GM21381 (cell line): ENCODE measurements at regions not wholly inside any gene's neighbourhood (a gene's known extent, or its start where the extent isn't known, plus 50 kb on each side); places are given as distances from the start of the nearest gene placed in this dataset.

Experiments
- ATAC-seq: cut with Tn5 transposase; IDR thresholded peaks from one replicate; pipeline ENCODE4 v1.9.1; 2021; ENCODE audit warnings: mild to moderate bottlenecking, moderate library complexity; ENCODE audit not compliant: unreplicated experiment

DNA sequence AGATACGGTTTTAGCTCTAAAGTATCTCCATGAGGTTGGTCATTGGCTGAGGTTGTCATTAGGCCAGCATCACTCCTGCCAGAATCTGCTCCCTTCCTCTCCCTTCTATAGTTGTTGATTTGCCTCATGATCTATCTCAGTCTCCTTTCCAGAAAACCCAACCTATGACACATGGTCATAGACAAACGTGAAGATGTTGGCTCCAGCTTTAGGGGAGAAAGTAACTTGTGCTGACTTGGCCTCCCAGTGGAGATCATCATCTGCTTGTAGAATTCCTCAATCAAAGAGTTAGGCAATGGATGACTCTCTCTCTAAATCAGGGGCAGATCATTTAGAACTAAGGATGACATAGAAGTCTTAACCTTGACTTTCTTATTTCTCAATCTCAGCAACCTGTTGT is 894.4 kb downstream of the TTLL7 start:
- no peak for ATAC-seq

DNA sequence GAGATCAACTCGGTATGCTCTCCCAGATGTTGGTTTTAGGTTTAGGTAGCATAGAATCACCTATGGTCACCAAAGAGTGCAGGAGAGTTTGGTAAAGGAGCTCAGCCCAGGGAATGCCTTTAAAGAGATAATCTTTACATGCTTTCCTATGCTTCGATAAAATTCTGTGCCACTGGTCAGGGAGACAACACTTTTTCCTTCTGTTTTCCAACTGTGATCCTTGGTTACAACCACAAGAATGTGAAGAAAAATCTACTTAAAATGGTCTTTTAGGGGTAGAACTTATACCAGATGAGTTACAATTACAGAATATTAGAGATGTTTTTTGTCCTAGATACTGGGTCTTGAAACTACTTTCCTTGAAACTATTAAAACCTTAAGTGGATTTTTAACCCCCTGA is 895.6 kb downstream of the TTLL7 start:
- ATAC-seq = no peak

DNA sequence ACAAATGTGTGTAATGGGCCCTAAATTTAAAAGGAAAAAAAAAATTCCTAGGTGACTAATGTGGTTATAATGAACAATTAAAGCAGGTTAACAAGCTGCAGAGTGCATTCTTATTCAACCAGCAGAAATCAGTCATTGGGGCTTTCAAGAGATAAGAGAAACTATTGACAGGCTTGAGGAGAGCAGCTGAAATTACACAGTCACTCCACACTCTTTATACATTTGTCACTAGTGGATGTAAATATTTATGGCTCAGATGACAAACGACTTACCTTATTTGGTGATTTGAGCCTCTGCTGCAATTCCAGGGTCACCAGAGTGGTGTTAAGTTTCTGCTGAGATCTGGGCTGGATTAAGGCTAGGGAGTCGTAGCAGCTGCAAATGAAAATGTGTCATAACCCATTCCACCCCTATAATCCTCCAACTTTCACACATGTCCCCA is 896.3 kb downstream of the TTLL7 start:
- no peak for ATAC-seq

DNA sequence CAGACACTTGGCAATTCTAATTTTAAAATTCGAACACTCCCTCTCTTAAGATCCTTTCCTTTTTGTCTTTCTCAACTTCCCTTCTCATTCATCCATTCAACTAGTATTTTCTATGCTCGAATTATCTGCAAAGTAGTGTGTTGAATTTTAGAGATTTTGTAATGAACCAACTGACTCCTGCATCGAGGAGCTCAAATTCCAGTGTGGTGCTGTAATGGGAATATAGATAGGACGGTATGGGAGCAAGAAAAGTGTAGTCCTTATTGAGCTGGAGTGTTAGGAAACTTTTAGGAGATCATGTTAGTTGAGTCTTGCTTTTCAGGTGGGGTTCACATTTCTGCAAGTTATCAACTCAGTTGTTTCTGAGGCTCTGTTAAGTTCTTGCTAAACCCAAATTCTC is 897.5 kb downstream of the TTLL7 start:
- no peak for ATAC-seq

DNA sequence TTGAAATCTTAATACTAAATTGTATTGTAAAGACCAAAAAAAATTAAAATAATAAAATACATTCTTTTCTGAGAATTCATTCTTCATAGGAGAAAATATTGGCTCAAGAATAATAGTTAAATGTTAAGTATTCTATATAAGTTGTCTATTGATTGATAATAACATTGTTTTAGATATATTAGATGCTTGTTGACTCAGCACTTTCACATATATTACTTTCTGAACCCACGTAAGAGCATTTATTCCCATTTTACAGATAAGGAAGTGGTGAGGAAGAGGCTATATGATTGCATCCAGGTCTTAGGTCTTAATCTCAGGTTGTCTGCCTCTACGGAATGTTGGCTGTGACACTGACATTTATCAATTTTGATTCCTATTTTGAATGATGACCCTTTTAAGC is 898.8 kb downstream of the TTLL7 start:
- ATAC-seq = no peak

DNA sequence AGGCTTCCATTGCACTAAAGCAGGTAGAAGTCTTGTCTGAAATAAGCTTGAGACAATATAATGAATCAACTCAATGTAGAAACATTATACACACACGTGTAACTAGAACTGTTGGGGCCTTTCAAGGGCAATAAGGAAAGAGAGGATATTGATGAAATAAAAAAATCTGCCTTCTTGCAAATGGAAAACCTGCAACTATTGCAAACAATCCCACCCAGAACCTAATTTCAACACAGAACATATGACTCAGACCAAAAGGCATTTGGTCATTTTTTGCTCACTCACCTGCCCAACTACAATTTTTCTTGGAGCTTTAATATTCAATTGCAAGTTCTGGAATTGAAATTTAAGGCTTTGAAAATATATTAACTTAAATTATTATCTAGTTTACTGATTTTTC is 900.1 kb downstream of the TTLL7 start:
- ATAC-seq = no peak

DNA sequence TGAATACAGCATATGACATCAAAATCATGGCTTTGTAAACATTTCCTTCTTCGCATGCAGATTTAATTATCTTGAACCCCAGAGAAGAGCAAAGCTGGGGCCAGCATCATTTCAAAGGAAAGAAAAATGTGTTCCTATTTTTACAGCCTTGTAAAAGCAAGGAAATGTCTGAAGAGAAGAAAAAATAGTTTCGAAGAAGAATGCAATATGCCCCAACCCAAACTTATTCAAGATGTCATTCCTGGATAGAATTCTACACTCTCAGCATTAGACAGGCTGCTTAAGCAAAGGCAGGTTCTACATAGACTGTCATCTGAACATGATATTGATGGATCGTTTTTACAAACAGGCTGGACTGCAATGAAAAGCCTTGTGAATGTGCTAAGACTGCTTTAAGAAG is 900.8 kb downstream of the TTLL7 start:
- ATAC-seq = no peak

DNA sequence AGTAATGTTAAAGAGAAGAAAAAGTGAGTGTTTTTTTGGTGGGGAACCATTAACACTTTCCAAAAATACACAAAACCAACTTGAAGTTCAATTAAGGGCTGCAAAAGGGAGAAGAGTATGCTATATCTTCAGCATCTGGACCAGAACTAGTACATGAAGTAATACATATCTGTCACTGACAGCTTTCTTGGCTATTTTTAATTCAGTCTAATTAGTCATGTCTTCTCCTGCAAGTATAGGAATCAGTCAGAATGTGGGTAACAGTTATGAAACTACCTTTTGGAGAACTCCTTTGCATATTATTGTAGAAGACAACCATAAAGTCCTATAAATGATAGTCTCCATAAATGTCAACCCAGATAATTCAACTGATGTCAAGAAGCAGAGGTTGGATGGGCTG is 901.2 kb downstream of the TTLL7 start:
- no peak for ATAC-seq

DNA sequence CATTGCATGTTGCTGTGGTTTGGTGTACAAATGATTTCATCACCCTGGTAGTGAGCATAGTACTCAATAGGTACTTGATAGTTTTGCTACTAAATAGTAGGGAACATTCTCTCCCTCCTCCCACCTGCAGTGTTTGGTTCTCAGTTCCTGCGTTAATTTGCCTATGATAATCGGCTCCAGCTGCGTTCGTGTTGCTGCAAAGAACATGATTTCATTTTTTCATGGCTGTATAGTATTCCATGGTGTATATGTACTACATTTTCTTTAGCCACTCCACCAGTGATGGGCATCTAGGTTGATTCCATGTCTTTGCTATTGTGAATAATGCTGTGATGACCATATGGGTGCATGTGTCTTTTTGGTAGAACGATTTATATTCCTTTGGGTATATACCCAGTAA is 903.4 kb downstream of the TTLL7 start:
- no peak for ATAC-seq

DNA sequence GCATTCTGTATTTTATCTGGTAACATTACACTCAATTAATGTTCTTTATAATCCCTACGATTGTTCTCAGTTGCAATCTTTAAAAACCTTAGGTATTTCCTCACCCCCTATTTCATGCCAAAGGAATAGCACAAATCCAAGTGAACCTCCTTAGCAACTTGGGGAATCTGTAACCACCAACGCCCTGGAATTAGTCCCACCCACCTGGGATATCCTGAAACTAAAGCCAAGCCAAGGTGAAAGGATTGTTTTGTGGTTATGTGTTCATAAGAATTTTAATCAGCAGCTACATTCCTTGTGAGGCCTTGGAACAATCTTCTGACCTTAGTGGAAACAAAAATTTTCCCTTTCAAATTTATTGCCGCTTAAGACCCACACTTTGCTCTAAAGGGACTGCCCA is 908.7 kb downstream of the TTLL7 start:
- no peak for ATAC-seq

DNA sequence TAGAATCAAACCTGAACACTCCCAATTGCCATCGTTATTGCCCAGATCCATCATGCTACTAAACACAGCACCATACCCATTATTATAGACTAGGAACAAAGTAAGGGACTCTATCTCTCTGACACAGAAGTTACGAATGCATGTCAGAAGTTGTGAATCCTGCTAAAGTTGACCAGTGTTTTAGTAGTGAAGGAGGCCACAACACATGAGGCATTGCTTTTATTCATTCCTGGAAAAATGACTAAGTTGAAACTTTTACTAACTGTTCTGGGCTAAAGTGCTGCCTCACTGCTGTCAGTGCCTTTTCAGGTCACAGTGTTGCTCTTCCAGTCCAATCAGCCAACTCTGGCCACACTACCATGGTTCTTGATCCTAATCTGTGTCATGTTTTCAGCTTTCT is 911.1 kb downstream of the TTLL7 start:
- no peak for ATAC-seq

DNA sequence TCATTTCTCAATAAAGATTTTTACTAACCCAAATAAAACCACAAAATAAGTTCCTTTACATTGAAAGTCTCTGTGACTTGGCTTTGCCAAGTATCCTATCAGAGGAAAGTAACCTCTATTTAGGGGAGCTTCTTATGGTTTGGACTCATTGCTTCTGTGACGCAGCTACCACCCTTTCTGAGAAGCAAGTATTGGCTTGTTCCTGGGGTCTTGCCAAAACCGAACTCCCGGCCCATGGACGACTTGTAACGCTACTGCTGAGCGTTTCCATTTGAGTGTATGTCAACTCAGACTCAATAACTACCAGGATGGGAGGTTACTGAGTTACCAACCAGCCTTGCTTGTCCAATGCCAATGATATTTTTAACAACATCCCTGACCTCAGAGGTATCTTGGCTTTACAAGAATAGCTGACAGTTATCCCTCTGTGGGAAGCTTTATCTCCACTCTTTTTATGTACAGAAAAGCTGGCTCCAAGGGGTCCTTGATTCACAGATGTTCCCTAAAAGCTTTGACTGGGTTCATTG is 911.9 kb downstream of the TTLL7 start:
- ATAC-seq = no peak

DNA sequence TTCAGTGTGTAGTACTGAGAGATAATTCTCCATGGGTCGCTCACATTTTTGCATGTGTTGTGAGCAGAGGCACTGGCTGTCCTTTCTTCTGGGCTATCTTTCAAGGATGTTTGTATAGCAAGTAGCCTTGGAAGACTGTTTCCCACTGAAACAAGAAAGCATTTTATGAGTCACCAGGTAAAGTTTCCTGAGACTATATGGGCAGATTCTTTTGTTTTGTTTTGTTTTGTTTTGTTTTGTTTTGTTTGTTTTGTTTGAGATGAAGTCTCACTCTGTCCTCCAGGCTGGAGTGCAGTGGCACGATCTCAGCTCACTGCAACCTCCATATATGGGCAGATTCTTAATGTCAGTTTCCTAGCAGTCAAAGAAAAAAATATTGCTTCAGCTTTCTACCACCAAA is 912.6 kb downstream of the TTLL7 start:
- ATAC-seq = no peak

DNA sequence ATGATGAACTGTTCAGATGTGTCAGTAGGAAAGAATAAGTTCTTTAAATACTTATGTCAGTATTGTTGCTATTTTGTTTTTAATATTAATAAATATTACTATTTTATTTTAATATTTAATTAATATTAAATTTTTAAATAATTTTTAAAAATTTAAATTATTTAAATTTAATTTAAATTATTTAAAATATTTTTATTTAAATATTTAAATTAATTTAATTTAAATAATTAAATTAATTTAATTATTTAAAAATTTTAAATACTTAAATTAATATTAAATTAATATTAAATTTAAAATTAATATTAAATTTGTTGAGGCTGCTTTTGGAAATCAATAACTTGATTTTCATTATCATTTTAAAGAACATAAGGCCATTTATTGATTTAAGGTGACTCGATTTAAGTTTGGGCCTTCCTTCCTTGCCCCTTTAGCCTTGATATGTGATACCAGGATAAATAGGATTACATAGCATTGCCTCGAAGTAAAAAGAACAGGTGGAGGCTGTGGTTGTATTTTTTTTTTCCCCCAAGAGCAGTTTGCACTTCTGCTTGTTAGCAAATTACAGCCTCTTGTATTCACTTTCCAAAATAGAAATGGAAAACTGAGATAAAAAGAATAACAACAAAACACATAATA is 915.2 kb downstream of the TTLL7 start:
- no peak for ATAC-seq

DNA sequence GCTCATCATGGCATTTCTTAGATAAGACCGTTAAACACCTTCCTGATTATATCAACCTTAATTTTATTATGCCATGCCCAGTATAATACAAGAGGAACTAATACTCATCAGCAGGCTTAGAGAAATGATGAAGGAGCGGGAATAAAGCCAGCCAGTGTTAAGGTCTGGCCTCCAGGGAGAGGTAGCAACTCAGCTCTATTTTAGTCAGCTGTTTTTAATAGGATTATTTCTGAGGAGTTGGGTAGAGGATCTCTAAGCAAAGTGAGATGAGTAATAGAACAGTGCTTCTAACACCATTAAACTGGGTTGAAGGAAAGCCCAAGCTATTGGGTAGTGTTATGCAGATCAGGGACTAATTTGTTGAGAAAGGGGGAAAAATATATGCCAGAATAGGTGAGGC is 921.5 kb downstream of the TTLL7 start:
- no peak for ATAC-seq

DNA sequence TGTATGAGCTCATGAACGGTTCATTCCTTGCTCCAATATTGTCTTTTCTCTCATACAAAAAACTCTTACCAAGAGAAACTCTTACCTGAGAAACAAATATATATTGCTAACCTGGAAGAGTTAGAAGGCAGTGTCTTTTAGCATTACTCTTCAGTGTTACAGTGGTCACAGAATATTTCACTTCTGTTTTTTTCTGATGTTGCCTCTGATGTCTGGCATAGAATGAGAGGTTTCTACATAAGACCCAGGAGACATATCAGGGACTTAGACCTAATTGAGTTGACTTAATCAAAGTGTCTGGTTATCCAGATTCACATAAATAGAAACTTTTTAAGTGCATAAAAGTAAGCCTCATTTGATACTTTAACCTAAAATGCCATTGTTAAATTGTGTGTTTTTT is 923.8 kb downstream of the TTLL7 start:
- ATAC-seq = no peak

DNA sequence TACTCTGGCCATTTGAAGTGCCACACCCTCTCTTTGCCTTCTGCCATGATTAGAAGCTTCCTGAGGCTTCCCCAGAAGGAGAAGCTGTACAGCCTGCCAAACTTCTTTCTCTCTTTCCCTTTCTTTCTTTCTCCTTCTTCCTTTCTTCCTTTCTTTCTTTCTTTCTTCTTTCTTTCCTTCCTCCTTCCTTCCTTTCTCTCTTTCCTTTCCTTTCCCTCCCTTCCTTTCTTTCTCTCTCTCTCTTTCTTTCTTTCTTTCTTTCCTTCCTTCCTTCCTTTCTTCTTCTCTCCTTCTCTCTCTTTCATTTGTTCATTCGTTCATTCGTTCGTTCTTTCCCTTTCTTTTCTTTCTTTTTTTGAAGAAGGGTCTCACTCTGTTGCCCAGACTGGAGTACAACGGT is 931.0 kb downstream of the TTLL7 start:
- ATAC-seq = no peak

DNA sequence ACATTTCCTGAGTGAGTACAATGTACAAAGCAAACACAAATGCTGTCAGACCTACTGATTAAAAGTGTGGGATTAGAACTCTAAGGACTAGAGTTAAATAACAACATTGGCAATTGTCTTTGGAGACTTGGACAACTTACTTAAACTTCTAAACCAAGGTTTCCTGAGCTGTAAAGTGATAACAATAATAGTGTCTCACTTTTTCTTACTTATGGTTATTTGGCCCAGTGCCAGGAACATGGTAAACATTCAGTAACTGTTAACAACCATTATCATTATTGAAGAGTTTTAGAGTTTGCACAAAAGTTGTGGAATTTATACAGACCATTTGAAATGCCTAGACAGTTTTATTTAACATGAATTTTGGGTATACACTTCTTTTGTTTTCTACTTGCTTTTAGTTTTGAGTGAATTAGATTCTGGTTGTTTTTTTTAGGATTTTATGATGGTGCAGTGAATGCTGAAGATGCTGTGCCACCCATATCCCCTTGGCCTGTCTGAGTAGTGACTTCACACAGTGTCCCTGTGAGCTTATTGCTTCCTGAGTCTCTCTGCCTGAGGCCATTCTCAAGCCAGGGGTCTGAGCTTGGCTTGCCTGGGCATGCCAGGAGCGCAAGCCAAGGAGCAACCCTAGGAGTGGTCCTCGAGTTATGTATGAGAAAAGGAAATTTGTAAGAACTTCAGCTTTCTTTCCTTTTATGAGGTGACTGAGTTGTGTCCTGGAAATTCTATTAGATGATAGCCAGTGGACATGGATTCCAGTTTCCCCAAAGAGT is 932.8 kb downstream of the TTLL7 start:
- ATAC-seq = no peak

DNA sequence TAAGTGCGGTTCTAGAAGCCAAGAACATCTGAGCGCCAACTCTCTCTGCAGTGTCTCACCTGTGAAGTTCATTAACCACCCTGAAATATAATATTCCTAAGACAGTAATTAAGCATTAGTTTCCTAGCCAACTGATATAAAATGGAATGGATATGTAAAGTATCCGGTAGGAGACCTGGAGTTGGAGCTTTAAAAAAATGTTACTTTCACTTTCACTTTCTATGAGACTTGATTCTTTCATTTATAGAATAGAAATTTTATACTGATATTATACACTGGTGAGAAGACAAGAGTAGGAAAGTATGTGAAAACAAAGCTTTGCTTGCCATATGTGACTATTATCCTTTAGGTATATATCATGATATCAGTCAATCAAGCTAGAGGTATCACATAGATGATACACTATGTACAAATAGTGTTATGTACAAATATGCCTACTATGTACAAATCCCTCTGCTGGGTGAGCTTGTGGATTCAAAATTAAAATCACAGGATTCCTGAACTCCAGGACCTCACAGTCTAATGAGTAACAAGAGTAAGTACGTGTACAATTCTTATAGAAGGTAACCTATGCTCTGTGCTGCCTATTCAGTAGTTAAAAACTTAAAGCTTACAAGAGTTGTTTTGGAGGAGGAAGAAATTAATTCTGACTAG is 934.2 kb downstream of the TTLL7 start:
- ATAC-seq = no peak

DNA sequence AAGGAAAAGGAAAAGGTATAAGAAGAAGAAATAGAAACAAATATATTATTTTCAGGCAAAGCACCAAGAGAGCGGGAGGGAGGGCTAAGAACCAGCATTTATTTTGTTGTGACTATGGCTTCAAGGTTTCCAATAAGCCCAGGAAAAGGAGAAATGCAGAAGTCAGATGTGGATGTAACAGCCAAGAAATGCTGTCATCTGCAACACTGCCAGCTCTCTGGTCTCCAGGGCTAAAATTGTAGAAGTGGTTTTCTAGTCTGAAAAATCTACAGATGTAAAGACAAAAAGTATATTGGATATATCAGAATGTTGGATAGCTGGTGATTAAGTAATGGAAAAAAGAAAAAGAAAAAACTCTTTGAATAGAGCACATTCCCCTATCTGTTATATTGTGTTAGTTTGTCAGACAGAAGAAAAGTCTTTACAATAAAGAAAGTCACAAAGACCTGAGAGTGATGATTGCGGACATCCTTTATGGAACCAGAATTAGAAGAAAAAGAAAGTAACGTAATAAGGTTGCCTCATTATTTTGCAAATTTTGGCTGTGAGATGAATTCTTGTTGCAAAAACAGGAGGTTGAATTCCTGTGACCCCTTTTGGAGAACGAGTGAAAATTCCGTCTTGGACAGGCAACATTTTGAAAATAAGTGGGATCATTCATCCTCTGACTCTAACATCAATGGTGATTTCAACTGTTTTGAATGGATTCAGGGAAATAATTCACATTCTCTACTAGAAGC is 938.1 kb downstream of the TTLL7 start:
- ATAC-seq = no peak

DNA sequence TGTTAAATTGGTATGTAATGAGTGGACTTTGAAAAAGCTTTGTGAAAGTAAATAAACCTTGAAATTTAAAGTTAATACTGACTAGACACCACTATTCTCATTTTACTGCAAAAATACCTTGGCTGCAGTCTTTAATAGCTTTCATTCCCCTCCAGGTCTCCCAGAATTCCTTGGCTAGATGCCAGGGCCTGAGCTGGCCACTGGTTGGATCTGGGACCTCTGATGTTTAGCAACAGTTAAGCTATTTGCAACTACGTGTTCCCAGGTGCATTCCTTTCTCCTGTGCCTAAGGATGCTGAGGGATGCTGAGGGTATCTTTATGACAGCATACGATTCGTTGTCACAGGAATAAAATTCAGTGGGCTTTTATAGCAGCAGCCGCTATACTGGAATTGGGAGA is 938.7 kb downstream of the TTLL7 start:
- no peak for ATAC-seq
